Stimulated activated CD8-positive, alpha-beta memory T cell treated with anti-CD3 and anti-CD28 coated beads, Interleukin-4, amount 100 ng/mL, for 24 hours (primary cell): ENCODE measurements at regions not wholly inside any gene's neighbourhood (a gene's known extent, or its start where the extent isn't known, plus 50 kb on each side); places are given as distances from the start of the nearest gene placed in this dataset.
"Not testable (repeated sequence)": the region's sequence is repeated elsewhere in the genome, so short reads cannot be mapped to it uniquely, and the experiment has no call there.

Experiments
- DNase-seq: peaks from one replicate; pipeline ENCODE4 v3.0.0-alpha.2; 2020; ENCODE audit warnings: low read depth

GRCh38 chr14:106006043-106006442, 479.7 kb downstream of the TMEM121 start:
- not testable (repeated sequence) for DNase-seq

DNA sequence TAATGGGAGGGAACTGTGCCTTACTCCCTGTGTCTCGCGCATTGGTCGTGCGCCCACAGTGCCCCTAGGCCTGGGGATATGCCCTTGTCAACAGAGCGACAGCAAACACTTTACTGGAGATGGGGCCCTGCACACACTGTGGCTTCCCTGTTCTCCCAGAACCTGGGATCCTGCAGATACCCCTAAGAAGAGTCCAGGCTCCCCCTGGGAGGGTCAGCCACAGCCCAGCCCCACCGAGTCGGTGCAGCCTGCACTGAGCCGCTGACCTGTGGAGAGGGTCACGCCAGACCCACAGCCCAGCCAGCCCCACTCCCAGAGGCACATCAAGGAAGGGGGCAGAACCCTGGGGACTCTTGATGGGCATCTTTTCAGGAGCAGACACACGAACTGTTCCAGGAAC, 480.3 kb downstream of the TMEM121 start:
- not testable (repeated sequence) for DNase-seq

DNA sequence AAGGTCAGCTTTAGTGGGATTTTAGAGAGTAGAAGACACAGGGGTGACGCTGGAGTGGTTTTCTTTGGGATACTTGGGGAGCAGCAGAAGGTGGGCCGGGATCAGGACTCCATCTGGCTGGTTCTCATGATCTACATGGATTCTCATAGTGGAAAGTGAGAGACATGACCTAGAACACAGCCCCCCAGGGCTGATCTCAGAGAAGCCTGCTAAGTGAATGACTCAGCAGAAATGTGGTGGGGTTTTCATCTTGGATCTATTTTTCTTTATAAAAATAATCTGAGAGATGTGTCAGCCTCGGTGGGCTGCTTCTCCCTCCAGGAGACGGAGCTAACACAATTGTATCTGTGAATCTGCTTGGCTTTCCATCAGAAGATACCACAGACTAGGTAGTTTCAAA, 484.4 kb downstream of the TMEM121 start:
- no peak for DNase-seq

- DNase-seq: peak; percentile 81
Measured at GRCh38 chr14:106011631-106012360, 485.4 kb downstream of the TMEM121 start.

GRCh38 chr14:106012361-106012725, 486.0 kb downstream of the TMEM121 start:
- DNase-seq: not testable (repeated sequence)

- DNase-seq: no peak
Measured at GRCh38 chr14:106013879-106014376, 487.5 kb downstream of the TMEM121 start.

GRCh38 chr14:106017952-106018351, 491.6 kb downstream of the TMEM121 start:
- DNase-seq: not testable (repeated sequence)

GRCh38 chr14:106021832-106022231, 495.4 kb downstream of the TMEM121 start:
- no peak for DNase-seq

GRCh38 chr14:106022648-106023047, 496.3 kb downstream of the TMEM121 start:
- not testable (repeated sequence) for DNase-seq

- no peak for DNase-seq
Measured at GRCh38 chr14:106023411-106023810, 497.0 kb downstream of the TMEM121 start.

DNA sequence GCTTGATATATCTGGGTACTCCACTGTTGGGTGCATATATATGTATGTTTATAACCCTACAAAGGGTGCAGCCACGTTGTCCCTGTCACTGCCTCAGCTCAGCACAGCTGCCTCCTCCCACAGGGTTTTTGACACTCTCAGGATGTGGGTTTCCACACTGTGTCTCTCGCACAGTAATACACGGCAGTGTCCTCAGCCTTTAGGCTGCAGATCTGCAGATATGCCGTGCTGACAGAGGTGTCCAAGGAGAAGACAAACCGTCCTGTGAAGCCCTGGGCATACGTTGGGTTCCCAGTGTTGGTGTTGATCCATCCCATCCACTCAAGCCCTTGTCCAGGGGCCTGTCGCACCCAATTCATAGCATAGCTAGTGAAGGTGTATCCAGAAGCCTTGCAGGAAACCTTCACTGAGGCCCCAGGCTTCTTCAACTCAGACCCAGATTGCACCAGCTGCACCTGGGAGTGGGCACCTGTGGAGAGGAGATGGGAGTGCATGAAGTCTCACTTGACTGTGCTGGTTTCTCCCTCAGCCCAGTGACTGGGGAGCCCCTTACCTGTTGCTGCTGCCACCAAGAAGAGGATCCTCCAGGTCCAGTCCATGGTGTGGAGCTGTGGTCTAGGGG, 498.7 kb downstream of the TMEM121 start:
- no peak for DNase-seq

GRCh38 chr14:106026026-106026425, 499.6 kb downstream of the TMEM121 start:
- DNase-seq: no peak

DNA sequence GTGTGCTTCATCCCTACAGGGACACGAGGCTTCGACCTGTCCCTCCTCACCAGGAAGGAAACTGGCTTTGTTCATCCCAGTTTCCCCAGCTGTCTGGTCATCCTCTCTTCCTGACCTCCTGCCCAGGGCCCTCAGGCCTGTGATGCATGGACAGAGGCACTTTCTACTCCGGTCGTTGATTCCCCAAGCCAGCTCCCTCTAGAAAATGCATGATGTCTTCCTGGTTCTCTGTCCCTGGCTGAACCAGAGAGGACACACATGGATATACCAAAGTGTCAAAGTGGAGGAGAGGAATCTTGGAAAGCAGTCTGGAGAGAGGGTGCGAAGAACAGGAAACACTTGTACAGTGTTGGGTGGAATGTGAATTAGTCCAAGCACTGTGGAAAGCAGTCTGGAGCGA, 501.4 kb downstream of the TMEM121 start:
- DNase-seq: not testable (repeated sequence)

GRCh38 chr14:106029959-106030358, 503.6 kb downstream of the TMEM121 start:
- DNase-seq: no peak

DNA sequence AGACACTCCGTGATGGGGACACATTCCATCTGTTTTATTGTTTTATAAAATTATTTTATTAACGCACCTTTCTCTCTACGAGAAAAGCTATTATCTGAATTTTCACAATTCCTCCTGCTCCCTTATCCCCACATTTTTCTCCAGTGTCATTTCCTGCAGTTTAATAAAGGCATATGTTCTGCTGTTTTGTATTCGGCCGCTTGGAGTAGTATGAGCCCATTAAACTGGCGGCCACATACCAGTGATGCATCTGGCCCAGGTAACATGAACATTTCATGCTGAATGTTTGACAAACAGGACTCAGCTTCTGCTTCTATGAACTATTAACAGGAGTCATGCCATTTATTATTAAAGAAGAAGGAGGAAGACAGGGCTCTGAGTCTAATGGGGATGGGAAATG, 511.0 kb downstream of the TMEM121 start:
- DNase-seq: no peak

- DNase-seq: no peak
Measured at GRCh38 chr14:106038263-106038662, 511.9 kb downstream of the TMEM121 start.

- DNase-seq: peak; percentile 53
Measured at GRCh38 chr14:106039400-106039799, 513.0 kb downstream of the TMEM121 start.

DNA sequence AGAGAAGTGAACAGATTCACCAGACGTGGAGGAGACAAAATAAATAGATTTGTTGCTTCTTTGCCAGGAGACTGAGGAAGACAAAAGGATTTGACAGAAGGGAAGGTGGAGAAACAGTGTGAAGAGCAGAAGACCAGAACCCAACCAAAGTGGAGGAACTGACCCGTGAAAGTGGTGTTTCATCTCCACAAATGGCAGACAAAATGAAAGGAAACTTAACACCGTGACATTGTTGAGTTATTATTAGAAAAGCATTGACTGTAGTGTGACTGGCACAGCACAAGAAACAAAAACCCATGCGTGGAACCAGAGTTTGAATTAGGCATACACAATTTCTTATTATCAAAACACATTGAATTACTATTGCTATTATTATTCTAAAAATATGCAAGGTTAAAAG, 518.1 kb downstream of the TMEM121 start:
- no peak for DNase-seq

DNA sequence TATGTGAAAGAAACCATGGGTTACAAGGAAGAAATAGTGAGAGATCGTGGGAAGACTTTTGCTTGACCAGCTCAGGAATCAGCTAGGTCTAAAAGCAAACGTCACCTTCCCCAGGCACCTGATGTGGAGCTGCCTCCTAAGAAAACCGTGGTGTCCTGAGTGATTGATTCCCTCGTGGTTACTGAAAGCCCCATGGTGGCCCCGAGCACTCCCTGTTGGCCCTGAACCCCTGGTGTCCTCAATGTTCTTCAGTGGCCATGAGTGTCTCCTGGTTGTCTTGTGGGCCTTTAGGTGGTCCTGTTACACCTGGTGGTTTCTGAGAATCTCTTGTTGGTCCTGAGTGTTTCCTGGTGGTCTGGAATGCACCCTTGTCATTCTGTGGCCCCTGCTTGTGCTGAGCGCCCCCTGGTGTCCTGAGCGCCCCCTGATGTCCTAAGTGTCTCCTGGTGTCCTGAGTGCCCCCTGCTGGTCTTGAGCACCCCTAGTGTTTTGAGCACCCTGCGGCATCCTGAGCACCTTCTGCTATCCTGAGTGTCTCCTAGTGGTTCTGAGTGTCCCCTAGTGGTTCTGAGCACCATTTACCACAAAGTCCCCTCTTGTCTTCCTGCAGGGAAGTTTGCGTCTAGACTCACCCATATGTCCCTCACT, 518.7 kb downstream of the TMEM121 start:
- DNase-seq: peak; percentile 83

GRCh38 chr14:106051796-106052195, 525.4 kb downstream of the TMEM121 start:
- DNase-seq: no peak

DNA sequence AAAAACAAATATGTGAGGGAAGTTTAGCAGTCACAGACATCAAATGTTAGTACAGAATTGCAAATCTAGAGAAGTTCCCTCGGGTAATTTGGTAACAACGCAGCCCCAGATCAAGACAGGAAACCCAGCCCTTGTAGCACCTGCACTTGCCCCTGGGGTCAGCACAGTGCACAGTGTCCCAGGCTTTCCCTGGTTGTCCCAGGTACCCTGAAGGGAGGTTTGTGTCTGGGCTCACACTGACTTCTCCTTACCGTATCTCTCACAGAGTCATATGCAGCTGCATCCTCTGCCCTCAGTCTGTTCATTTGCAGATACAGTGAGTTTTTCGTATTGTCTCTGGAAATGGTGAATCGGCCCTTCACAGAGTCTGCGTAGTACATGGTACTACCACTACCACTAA, 528.9 kb downstream of the TMEM121 start:
- no peak for DNase-seq

DNA sequence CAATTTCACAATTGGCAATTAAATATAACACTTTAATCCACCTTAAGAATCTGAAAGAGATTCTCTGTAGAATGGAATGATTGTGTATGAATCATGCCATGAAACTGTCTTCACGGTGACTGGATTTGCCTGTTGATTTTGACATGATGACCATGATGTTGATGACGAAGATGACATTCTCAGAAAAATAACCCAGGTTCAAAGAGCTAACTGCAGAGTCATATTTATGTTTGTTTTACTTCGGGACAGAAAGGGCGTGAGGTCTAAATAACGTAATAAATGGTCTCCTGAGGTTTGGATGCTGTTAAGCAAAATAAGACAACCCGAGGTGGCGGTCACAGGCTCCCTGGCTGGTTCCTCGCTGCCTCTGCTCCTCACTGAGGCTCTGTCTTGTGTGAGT, 532.0 kb downstream of the TMEM121 start:
- no peak for DNase-seq
